ENCODE measurements at regions not wholly inside any gene's neighbourhood (a gene's known extent, or its start where the extent isn't known, plus 50 kb on each side); places are given as distances from the start of the nearest gene placed in this dataset.
"Not testable (repeated sequence)": the region's sequence is repeated elsewhere in the genome, so short reads cannot be mapped to it uniquely, and the experiment has no call there.

DNA sequence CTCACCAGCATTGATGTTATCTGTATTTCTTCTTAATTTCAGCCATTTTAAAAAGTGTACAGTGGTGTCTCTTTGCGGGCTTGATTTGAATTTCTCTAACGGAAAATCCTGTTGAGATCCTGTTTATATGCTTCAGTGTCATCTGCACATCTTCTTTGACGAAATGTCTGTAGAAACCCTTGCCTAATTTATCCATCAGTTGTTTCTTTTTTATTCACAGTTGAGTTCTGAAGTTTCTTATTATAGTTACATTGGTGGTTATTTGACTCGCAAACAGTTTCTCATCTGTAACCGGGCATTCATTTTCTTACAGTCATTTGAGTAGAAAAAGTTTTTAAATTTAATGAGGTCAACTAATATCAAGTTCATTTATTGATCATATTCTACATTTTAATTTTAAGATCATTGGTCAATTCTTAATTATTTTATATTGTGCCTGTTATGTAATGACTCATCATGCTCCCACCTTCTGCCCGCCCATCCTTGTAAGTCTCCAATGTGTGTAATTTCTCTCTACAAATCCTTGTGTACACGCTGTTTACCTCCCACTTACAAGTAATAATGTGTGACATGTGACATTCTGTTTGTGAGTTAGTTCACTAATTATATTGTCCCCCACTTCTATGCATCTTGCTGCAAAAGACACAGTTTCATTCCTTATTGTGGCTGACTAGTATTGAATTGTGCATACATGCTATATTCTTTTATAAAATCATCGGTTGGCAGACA, 1242.8 kb downstream of the TMEM121 start:
- TF ChIP-seq, protein P1, sequence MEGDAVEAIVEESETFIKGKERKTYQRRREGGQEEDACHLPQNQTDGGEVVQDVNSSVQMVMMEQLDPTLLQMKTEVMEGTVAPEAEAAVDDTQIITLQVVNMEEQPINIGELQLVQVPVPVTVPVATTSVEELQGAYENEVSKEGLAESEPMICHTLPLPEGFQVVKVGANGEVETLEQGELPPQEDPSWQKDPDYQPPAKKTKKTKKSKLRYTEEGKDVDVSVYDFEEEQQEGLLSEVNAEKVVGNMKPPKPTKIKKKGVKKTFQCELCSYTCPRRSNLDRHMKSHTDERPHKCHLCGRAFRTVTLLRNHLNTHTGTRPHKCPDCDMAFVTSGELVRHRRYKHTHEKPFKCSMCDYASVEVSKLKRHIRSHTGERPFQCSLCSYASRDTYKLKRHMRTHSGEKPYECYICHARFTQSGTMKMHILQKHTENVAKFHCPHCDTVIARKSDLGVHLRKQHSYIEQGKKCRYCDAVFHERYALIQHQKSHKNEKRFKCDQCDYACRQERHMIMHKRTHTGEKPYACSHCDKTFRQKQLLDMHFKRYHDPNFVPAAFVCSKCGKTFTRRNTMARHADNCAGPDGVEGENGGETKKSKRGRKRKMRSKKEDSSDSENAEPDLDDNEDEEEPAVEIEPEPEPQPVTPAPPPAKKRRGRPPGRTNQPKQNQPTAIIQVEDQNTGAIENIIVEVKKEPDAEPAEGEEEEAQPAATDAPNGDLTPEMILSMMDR (IDR thresholded peaks at IDR 0.05; ENCODE audit: insufficient read depth, low read depth, low read length) = not testable (repeated sequence)
- TF ChIP-seq EZH2 (IDR thresholded peaks at IDR 0.05; ENCODE audit: insufficient read depth, low read length) = not testable (repeated sequence)
